ENCODE measurements at regions not wholly inside any gene's neighbourhood (a gene's known extent, or its start where the extent isn't known, plus 50 kb on each side); places are given as distances from the start of the nearest gene placed in this dataset.

DNA sequence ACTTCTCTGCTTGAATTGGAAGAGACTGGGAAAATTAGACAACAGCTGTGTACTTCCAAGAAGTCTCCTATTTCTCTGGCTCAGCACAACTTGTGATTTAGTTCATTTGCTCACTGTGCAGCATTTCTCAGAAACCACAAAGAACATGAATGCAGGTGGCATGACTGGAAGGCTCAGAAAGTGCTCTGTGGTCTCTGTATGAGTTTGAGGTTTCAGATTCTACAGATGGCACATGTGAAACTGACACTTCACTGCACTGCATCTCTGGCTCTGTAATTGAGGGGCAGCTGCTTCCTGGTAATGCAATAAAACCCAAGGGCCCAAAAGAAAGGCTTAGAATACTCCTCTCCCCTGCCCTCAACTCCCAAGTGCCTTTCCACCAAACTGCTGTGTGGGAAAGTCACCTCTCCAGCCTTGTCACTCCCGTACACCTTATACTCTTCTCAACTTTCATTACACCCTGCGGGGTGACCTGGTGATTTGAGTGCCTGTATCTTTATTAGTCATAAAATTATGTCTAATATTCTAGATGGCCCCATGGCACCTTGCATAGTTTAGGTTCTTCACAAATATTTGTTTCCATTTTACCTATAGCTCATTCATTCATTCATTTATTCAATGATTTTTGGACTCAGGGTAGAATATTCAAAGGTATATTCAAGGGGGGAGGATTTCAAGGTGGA lies 82.5 kb downstream of the ESM1 start:
- no peaks in the 10 kb centered on the region for H3K27me3 ChIP-seq (ENCODE audit: control insufficient read depth, insufficient read depth, low read length)
- H3K27ac ChIP-seq (ENCODE audit: low read depth, low read length), result no peak overlapping the region
- no peaks in the 10 kb centered on the region for H3K9me3 ChIP-seq (ENCODE audit: control insufficient read depth, insufficient read depth, low read depth, low read length)
- H3K9ac ChIP-seq (ENCODE audit: low read length), result no peak overlapping the region
- no peak overlapping the region for H3K4me3 ChIP-seq (ENCODE audit: low read depth, low read length)
- H3K36me3 ChIP-seq (ENCODE audit: control insufficient read depth, insufficient read depth, low read length), result no peaks in the 10 kb centered on the region
- H3K4me1 ChIP-seq (ENCODE audit: control insufficient read depth, insufficient read depth, low read length), result no peaks in the 10 kb centered on the region

DNA sequence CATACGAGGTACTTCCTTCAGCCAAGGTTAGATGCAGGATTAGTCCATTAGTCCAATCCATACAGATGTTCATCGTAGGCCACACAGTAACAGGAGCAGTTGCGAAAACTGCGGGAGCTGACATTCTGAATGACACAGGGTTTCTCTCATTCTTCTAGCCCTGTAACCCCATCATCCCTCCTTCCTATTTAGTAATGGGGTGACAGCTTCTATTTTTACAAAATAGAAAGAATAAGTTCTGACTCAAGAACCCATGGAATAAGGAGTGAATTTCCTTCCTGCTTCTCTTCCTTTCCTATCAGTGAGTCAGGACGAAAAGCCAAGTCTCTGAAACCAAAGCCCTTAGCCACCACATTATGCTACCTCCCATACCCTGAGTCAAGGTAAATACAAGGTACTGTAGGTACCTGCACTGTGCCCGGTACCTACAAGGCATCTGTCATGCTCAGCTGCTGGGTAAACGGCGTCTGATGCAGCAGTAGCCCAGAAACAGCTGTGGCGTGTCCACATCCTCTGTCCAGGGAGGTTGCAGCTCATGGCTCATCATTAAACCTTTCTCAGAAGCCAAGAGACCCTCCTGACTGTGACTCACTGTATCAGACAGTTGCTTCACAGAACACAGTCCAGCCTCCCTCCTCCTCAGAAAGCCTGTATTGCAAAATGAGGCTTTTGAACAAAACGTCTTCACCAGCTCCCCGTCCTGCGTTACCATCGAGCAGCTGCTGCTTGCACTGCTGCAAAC lies 84.2 kb downstream of the ESM1 start:
- H3K4me1 ChIP-seq (ENCODE audit: control insufficient read depth, insufficient read depth, low read length), result no peaks in the 10 kb centered on the region

DNA sequence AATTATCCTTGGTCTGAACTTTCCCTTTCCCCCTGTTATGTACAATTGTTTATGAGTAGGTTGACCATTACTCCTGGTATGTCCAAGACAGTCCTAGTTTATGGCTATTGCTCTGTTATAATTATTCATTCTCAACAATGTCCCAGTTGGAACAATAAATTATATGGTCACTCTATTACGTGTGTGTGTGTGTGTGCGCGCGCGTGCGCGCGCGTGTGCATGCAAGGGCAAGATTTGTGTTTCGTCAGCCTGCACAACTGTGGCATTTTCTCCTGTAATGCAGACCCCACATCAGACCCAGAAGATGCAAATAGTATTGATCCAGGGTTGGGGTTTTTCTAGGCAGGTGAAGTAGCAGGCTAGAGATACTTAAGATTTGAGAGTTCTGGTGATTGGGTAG lies 88.4 kb downstream of the ESM1 start:
- Histone ChIP-seq H3K9ac (ENCODE audit: low read length) (no peak overlapping the region), H3K9me3 (ENCODE audit: control insufficient read depth, insufficient read depth, low read depth, low read length) (no peaks in the 10 kb centered on the region)

More for the DNA sequence above, 84.2 kb downstream of the ESM1 start:
- Histone ChIP-seq H3K27ac (ENCODE audit: low read depth, low read length) (no peak overlapping the region), H3K9ac (ENCODE audit: low read length) (no peak overlapping the region), H3K4me3 (ENCODE audit: low read depth, low read length) (no peak overlapping the region), H3K9me3 (ENCODE audit: control insufficient read depth, insufficient read depth, low read depth, low read length) (no peaks in the 10 kb centered on the region), H3K36me3 (ENCODE audit: control insufficient read depth, insufficient read depth, low read length) (no peaks in the 10 kb centered on the region), H3K27me3 (ENCODE audit: control insufficient read depth, insufficient read depth, low read length) (0 out of 2 replicates have a peak, but pooled peaks cover 3% of the 10 kb centered on the region)

DNA sequence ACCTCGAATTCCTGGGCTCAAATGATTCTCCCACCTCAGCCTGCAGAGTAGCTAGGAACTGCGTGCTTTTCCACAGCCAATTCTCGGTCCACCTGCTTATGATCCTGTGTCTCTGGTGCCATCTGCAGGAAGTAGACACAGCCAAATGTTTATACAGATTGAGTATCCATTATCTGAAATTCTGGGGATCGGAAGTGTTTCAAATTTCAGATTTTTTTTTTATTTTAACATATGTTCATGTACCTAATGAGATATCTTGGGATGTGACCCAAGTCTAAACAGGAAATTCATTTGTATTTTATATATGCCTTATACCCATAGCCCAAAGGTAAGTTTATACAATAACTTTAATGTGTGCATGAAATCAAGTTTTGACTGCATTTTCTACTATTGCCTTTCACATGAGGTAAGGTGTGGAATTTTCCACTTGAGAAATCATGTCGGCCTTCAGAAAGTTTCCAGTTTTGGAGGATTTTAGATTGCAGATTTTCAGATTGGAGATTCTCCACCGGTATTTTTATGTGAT lies 89.5 kb downstream of the ESM1 start:
- H3K27ac ChIP-seq (ENCODE audit: low read depth, low read length), result no peak overlapping the region
- no peaks in the 10 kb centered on the region for H3K4me1 ChIP-seq (ENCODE audit: control insufficient read depth, insufficient read depth, low read length)
- no peak overlapping the region for H3K9ac ChIP-seq (ENCODE audit: low read length)
- H3K4me3 ChIP-seq (ENCODE audit: low read depth, low read length), result no peak overlapping the region
- H3K27me3 ChIP-seq (ENCODE audit: control insufficient read depth, insufficient read depth, low read length), result 0 out of 2 replicates have a peak, but pooled peaks cover 3% of the 10 kb centered on the region
- H3K36me3 ChIP-seq (ENCODE audit: control insufficient read depth, insufficient read depth, low read length), result no peaks in the 10 kb centered on the region
- no peaks in the 10 kb centered on the region for H3K9me3 ChIP-seq (ENCODE audit: control insufficient read depth, insufficient read depth, low read depth, low read length)

More for the DNA sequence above, 88.4 kb downstream of the ESM1 start:
- Histone ChIP-seq H3K4me1 (ENCODE audit: control insufficient read depth, insufficient read depth, low read length) (no peaks in the 10 kb centered on the region), H3K4me3 (ENCODE audit: low read depth, low read length) (no peak overlapping the region), H3K27me3 (ENCODE audit: control insufficient read depth, insufficient read depth, low read length) (0 out of 2 replicates have a peak, but pooled peaks cover 3% of the 10 kb centered on the region), H3K27ac (ENCODE audit: low read depth, low read length) (no peak overlapping the region), H3K36me3 (ENCODE audit: control insufficient read depth, insufficient read depth, low read length) (no peaks in the 10 kb centered on the region)

DNA sequence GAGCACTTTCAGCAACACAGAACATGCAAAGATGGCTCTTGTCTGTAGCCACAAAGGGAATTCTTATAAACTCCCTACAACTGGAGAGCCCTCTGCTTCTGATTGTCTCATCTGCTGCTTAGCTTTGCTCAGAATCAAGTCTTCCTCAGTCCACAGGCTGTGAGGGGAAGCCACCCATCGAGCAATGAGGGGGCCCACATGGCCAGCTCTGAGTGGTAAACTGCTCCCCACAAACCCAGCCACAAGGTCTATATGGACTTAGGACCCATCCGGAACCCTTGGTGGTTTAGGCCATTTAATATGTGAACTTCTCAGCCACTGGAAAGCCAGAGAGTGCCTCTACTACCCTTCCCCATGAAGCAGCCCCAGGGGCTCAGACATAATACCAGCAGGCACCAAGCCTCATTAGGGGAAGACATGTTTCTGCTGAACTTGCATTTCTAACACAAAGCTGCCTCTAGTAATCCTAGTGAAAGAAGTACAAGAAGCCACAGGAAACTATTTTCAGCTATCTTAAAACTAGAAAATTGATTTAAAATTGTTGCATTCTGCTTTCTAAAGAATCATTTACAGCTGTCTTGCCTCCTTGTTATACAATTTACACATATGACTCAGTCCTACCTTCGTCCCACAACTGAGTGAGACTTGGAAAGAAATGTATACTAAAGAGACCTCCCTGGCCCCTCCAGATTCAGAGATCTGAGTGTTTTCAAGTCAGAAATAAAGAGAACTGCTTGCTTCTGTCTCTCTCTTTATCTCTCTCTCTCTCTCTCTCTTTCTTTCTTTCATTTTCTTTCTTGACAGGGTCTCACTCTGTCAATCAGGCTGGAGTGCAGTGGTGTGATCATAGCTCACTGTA lies 90.2 kb downstream of the ESM1 start:
- H3K4me3 ChIP-seq (ENCODE audit: low read depth, low read length), result no peak overlapping the region
- 0 out of 2 replicates have a peak, but pooled peaks cover 3% of the 10 kb centered on the region for H3K27me3 ChIP-seq (ENCODE audit: control insufficient read depth, insufficient read depth, low read length)
- H3K4me1 ChIP-seq (ENCODE audit: control insufficient read depth, insufficient read depth, low read length), result no peaks in the 10 kb centered on the region
- no peaks in the 10 kb centered on the region for H3K36me3 ChIP-seq (ENCODE audit: control insufficient read depth, insufficient read depth, low read length)
- H3K9me3 ChIP-seq (ENCODE audit: control insufficient read depth, insufficient read depth, low read depth, low read length), result no peaks in the 10 kb centered on the region
- no peak overlapping the region for H3K27ac ChIP-seq (ENCODE audit: low read depth, low read length)
- H3K9ac ChIP-seq (ENCODE audit: low read length), result no peak overlapping the region

DNA sequence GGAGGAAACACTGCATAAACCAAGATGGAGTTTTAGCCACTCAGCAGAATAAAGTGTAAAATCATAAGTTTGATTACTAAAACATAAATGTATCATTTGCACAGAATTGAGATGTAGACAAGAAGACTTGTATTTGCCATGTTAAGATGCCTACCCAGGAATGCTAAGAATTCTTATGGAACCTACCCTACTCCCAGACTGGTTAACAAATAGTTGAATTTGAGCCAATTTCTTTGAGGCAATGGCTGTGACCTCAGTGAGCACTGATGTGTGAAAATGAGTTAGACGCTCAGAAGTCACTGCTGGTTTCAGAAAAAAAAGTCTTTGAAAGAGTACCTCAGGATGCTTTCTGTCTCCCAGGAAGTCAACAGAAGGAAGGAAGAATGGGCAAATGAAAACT lies 95.6 kb downstream of the ESM1 start:
- Histone ChIP-seq H3K9ac (ENCODE audit: low read length) (no peak overlapping the region), H3K4me1 (ENCODE audit: control insufficient read depth, insufficient read depth, low read length) (no peaks in the 10 kb centered on the region), H3K27ac (ENCODE audit: low read depth, low read length) (no peak overlapping the region), H3K36me3 (ENCODE audit: control insufficient read depth, insufficient read depth, low read length) (no peaks in the 10 kb centered on the region), H3K27me3 (ENCODE audit: control insufficient read depth, insufficient read depth, low read length) (peaks cover 4% of the 10 kb centered on the region), H3K4me3 (ENCODE audit: low read depth, low read length) (no peak overlapping the region), H3K9me3 (ENCODE audit: control insufficient read depth, insufficient read depth, low read depth, low read length) (peaks cover 19% of the 10 kb centered on the region)

DNA sequence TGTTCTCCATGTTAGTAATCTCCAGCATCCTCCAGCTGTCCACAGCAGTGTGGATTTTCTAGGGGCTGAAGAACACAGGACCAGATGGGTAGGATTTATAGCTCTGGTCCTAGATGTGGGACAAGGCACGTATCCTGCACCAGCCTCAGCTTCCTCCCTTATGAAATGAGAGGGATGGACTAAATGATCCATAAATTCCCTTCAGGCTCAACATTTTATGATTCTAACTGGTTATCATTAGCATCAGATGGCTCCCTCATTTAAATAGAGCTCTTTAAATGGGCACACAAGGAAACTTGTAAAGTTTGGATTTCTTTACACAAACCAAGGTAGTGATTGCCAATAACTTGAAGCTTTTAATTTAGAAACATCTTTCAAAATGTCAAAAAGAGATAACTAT lies 97.7 kb downstream of the ESM1 start:
- Histone ChIP-seq H3K9me3 (ENCODE audit: control insufficient read depth, insufficient read depth, low read depth, low read length) (peaks cover 22% of the 10 kb centered on the region), H3K27ac (ENCODE audit: low read depth, low read length) (no peak overlapping the region), H3K27me3 (ENCODE audit: control insufficient read depth, insufficient read depth, low read length) (peaks cover 25% of the 10 kb centered on the region), H3K36me3 (ENCODE audit: control insufficient read depth, insufficient read depth, low read length) (no peaks in the 10 kb centered on the region), H3K4me3 (ENCODE audit: low read depth, low read length) (no peak overlapping the region), H3K9ac (ENCODE audit: low read length) (no peak overlapping the region), H3K4me1 (ENCODE audit: control insufficient read depth, insufficient read depth, low read length) (peaks cover 7% of the 10 kb centered on the region; the same call in 1 of the 2 replicates)

DNA sequence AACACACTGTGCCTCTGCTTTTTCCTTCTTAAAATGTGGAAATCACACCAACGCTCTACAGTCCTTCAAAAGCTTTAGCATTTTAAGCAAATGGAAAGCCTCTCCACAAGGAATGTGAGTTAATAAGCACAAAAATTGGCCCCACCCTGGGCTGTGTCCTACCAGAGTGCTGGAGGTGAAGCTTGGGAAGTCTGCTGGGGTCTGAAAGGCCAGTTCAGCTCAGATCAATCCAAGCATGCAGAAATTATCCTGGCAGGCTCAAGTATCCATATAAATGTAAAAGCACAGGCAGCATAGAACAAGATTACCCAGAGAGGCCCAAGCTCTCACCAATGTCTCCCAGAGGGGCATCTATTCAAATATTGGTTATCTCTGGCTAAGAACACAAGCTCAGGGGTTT lies 98.5 kb downstream of the ESM1 start:
- H3K27ac ChIP-seq (ENCODE audit: low read depth, low read length), result no peak overlapping the region
- no peak overlapping the region for H3K4me3 ChIP-seq (ENCODE audit: low read depth, low read length)
- H3K9ac ChIP-seq (ENCODE audit: low read length), result no peak overlapping the region
- peaks cover 32% of the 10 kb centered on the region for H3K27me3 ChIP-seq (ENCODE audit: control insufficient read depth, insufficient read depth, low read length)
- peaks cover 7% of the 10 kb centered on the region; the same call in 1 of the 2 replicates for H3K4me1 ChIP-seq (ENCODE audit: control insufficient read depth, insufficient read depth, low read length)
- peaks cover 22% of the 10 kb centered on the region for H3K9me3 ChIP-seq (ENCODE audit: control insufficient read depth, insufficient read depth, low read depth, low read length)
- H3K36me3 ChIP-seq (ENCODE audit: control insufficient read depth, insufficient read depth, low read length), result no peaks in the 10 kb centered on the region

DNA sequence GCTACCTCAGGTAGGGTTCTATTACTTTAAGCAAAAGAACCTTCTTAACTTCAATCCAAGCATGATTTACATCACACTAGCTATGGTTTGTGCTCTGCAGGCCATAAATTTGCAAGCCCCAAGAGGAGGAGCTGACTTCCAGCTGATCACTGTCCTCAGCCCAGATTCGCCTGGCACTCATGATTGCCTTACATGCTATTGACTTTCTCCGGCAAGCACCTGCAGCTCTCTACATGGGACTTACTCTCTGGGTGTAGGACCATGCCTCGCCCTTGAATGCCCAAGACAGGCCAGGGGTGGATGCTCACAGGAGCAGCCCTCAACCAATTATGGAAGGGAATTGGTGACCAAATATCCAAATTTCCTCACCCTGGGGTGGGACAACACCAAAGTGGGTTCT lies 99.8 kb downstream of the ESM1 start:
- no peak overlapping the region for H3K4me3 ChIP-seq (ENCODE audit: low read depth, low read length)
- peaks cover 22% of the 10 kb centered on the region for H3K9me3 ChIP-seq (ENCODE audit: control insufficient read depth, insufficient read depth, low read depth, low read length)
- no peak overlapping the region for H3K27ac ChIP-seq (ENCODE audit: low read depth, low read length)
- H3K4me1 ChIP-seq (ENCODE audit: control insufficient read depth, insufficient read depth, low read length), result peaks cover 7% of the 10 kb centered on the region; the same call in 1 of the 2 replicates
- no peak overlapping the region for H3K9ac ChIP-seq (ENCODE audit: low read length)
- H3K36me3 ChIP-seq (ENCODE audit: control insufficient read depth, insufficient read depth, low read length), result no peaks in the 10 kb centered on the region
- peaks cover 33% of the 10 kb centered on the region for H3K27me3 ChIP-seq (ENCODE audit: control insufficient read depth, insufficient read depth, low read length)

DNA sequence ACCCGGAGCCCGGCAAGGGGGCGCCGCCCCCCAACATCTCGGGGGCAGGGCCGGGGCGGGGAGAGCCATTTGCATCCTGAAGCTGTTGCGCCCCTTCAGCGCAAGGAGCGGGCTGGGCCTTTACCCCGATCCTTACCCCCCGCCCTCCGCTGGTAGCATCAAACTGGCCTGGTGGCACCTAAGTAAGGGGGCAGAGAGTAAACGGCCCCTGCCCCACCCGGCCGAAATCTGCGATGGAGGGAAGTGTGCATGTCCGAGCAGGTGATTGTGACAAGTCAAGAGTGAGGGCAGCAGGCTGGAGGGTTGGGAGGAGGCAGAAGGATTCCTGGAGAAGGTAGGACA lies 101.2 kb downstream of the ESM1 start:
- Histone ChIP-seq H3K36me3 (ENCODE audit: control insufficient read depth, insufficient read depth, low read length) (no peaks in the 10 kb centered on the region), H3K27ac (ENCODE audit: low read depth, low read length) (no peak overlapping the region), H3K4me3 (ENCODE audit: low read depth, low read length) (peak overlapping the region; percentile 65), H3K9me3 (ENCODE audit: control insufficient read depth, insufficient read depth, low read depth, low read length) (peaks cover 22% of the 10 kb centered on the region), H3K9ac (ENCODE audit: low read length) (no peak overlapping the region), H3K4me1 (ENCODE audit: control insufficient read depth, insufficient read depth, low read length) (peaks cover 14% of the 10 kb centered on the region; the same call in 1 of the 2 replicates), H3K27me3 (ENCODE audit: control insufficient read depth, insufficient read depth, low read length) (peaks cover 33% of the 10 kb centered on the region)

All from HUES6 (cell line).